Suppressor macrophage treated with lipopolysaccharide for 1 hour (primary cell): ENCODE measurements at regions not wholly inside any gene's neighbourhood (a gene's known extent, or its start where the extent isn't known, plus 50 kb on each side); places are given as distances from the start of the nearest gene placed in this dataset.

Experiments used
- DNase-seq, 3 donors: peaks; one replicate each; pipeline ENCODE4 v3.0.0-alpha.2; 2020 to 2022

DNA sequence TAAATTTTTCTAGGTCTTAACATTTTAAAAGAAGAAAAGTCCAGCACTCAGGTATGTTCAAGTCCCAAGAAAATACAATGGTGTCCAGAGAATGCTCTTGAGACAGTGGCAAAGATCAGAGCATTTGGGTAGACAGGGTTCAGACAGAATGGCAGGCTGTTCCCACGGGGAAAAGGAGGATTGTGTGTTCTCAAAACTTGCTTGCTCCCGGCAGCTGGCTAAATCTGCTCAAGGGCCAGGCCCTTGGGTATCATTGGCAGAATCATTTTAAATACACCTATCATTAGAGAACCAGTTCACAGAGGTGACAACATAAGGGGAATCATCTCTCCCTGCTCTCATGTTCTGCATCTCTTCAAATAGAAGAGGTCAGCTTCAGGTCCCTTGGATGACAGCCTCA is 456.3 kb downstream of the DTHD1 start:
- no peak for DNase-seq

DNA sequence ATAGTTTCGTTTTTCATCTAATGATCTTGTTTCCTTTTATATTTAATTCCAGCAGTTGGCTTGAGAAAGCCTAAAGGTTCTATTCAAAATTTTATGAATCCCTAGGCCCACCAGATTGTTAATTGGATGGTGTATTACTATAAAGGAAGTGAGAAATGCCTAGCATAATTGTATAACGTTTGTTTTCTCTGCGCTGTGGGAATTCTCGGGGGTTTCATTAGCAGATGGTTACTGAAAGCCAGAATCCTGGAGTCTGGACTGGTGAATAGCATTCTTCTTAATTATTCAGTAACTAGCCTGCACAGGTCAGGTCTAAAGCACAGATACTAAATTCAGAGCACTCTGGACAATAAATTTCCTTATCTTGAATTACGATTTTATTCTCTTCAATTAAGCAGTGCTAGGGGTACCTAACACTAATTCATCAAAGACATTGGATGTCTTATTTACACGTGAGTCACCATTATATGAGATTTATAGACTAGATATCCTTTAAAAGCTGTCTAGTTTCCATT is 459.4 kb downstream of the DTHD1 start:
- DNase-seq = no peak

DNA sequence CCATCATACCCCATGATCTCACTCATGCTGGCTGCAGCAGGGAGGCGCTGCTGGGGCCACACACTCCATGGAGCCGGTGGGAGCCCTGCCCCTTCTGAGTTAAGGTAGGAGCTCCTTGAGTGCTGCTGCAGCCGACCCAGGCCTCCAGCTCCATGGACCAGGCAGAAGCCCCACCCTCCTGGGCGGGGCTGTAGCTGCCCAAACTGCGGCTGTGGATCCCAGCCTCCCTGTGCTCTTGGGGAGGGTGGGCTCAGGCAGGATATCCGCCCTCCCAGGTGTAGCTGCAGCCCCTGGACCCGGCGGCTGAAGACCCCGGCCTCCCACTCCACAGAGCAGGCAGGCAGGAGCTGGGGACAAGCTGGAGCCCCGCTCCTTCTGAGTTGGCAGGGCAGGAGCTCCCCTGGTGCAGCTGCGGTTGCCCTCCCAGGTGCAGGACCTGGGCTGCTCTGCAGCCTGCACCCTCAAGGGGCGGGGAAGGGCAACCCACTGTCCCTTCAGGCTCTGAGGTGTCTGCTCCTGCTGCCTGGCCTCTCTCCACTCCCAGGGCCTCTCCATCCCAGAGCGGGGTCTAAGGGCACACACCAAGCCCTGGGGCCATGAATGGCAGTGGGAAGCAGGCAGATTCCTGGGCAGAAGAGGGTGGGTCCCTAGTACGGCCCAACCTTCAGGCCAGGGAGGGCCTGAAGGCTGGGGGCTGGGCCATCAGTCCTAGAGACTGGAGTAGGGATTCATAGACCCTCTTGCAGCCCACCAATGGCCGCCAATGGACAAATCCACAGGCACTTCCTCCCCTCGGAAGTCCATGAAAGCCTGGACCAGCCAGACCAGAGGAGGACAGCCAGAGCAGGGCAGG is 466.1 kb downstream of the DTHD1 start:
- no peak for DNase-seq

DNA sequence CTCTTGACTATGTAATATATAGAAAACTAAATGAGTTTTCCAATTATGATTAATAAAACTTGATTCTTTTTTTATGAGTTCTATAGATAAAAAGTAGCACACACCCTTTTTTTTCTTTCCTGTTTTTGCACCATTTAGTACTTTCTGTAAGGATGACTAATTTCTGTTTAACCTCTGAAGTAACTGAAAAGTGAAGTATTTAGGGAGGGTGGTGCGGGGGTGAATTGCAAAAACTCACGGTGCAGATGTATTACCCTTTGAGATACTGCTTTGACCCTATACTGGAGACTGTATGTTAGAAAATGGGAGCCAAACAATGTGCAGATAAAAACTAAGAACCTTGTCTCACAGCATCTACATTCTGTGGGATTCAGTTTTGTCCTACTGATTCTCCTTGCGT is 471.6 kb downstream of the DTHD1 start:
- DNase-seq = no peak

DNA sequence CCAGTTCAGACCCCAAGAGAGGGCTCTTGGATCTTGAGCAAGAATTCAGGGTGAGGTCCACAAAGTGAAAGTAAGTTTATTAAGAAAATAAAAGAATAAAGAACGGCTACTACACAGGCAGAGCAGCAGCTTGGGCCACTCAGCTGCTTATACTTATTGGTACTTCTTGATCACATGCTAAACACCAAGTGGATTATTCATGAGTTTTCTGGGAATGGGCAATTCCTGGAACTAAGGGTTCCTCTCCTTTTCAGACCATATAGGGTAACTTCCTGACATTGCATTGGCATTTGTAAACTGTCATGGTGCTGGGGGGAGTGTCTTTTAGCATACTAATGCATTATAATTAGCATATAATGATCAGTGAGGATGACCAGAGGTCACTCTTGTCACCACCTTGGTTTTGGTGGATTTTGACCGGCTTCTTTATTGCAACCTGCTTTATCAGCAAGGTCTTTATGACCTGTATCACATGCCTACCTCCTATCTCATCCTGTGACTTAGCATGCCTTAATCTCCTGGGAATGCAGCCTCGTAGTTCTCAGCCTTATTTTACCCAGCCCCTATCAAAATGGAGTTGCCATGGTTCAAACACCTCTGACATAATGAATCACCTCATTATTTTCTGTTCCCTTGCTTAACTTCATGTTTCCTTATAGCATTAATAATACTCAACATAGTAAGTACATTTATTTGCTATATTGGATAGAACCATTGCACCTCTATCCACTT is 476.3 kb downstream of the DTHD1 start:
- no peak for DNase-seq

DNA sequence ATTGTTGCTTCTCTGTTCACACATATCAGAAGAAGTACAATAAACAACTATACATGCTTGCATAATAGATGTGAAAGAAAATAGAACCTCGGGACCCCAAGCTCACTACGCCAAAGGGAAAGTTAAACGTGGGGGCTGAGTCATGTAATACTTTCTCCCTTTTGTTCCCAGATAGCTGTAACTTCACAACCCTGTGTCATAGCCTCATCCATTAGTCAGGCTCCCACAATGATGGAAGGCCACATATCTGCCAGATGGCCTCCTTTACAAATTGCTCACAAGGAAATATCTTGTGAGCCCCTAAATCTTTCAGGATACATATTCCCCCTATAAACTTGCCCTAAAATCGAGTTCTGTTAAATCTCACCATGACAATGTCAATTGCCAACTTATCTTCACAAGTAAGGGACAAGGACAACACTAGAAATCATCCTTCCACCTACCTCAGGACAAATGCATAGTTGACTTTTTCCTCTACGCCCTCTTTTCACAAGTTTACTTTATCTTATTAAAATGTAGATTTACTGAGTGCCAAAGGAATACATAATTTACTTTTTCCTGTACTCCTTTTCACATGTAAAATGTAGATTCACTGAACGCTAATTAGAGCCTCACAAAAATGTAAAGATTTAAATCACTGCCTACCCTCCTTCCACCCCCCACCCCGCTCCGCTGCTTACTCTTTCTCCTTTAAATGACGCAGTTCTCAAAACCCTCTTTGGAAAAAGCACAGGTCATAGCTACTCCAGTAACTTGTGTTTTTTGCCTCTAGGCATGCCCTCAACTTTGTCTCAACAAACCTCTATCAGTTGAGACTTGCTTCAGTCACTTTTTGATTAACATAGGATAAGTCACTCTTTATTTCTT is 477.1 kb downstream of the DTHD1 start:
- DNase-seq = no peak

DNA sequence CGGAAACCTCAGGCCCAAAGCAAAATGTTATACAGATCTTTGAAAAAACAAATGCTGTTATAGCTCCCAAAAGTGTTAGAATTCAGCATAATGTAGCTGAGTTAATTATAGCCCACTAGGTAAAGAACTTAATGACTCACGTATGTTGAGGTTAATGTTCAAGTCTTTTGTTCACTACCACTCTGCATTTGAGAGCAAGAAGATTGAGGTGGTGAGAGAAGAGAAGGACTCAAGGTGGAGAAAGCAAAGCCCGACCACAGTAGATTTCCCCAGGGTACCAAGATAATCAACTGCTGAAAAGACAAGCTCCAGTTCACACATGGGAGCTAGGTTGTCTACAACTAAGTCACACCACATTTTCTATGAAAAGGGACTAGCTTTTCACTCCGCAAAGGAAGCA is 480.2 kb downstream of the DTHD1 start:
- DNase-seq = no peak

DNA sequence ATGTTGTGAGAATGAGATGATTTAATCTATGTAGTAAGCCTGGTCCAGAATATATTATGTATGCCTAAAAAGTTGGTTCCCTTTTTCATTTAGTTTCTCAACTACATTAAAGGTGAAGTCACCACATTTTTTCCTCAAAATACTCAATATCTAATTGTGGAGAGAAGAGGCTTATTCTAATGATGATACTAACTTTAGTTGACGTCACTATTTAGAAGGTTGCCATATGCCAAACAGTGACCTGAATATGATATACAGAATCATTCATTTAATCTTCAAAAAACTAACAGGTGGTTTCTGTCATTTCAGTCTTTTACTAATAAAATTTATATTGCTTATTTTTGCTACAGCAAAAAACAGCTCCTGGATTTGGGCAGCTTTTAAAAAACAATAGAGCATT is 480.7 kb upstream of the NWD2 start:
- no peak for DNase-seq

DNA sequence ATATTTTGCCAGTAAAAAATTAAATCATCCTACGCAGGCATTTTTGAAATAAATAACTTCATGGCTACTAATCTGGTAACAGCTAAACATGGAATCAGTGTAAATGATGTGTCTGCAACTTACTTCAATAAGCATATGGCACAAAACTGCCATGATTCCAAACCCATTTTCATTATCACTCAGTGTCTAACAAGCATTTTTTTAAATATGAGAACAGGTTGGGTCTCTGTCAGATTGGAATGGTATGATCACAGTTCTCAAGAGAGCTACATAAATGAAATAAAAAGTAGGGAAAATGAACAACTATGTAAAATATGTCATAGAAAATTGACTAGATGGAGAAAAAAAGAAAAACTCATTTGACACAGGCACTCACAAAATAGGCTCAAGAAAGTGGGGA is 476.9 kb upstream of the NWD2 start:
- DNase-seq = no peak

DNA sequence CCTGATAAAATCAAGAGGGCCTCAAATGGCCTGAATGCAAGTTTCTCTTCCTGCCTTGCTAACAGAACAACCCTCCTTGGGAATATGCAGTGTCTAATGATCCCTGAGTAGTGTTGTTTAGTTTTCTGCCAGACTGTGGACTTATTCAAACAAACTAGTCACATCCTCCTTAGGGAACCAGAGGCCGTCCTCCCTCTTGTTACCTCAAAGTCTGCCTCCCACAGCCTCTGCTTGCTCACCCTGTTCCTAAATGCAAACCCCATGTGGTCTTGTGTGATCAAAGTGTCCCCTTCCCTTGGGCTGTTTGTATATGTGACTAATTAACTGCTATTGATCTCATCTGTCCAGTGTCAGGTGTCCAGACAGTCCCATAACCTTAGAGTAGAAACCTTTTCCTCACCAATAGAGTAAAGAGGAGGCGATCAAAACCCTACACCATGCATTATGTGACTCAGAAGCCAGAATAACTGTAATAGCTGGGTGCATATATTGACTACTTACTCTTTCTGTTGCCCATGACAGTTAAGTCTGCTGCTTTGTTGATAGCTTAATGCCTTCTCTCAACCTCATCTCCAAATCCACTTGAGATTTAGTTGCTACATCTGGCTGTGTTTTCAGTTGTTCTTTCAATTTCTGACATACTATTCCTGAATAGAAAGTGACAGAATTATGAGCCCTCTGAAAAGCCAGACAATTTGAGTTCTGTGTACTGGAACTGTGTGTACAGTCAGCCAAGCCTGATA is 473.0 kb upstream of the NWD2 start:
- DNase-seq = no peak

DNA sequence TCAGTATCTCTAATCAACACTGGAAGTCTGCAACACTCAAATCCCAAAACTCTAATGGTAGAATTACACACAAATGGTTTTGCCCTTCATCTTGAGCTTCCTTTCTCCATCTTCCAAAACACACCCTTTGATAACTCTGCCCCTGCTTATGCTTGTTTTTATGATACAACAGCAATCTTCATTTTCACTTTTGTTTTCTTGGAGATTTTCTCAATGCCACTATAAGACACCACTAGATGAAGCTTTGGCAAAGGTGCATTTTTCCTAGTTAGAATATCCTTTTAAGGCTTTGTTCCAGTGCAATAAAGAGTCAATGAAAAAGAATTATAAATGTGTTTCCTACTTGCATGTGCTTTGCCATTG is 472.4 kb upstream of the NWD2 start:
- no peak for DNase-seq

DNA sequence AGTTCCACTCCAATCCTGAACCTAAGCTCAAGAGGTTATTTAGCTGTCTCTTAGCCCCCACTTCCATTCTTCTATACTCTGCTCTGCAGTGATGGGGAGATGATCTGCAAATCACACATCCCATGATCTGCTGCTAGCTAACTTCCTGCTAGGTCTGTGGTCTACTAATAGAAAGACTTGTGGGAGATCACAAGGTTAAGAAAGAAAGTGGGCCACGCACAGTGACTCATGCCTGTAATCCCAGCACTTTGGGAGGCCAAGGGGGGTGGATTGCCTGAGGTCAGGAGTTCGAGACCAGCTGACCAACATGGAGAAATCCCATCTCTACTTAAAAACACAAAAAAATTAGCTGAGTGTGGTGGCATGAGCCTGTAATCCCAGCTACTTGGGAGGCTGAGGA is 471.1 kb upstream of the NWD2 start:
- DNase-seq = no peak

DNA sequence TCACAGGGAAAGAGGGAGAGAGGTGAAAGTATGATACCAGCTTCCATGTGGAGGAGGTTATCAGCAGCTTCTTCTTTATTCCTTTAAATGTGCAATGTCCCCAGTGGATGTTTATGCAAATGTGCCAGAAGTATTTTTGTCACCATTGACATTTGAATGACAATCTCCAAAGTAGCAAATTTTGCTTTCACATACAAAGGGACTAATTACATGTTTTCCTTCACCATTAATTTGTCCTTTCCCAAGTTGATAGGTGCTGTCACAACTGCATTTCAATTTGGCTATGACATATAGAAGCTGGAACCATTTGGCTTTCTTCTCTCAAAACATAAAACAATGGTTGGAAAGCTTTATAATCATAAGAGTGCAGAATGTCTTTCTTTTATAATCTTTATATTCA is 469.0 kb upstream of the NWD2 start:
- DNase-seq = no peak

DNA sequence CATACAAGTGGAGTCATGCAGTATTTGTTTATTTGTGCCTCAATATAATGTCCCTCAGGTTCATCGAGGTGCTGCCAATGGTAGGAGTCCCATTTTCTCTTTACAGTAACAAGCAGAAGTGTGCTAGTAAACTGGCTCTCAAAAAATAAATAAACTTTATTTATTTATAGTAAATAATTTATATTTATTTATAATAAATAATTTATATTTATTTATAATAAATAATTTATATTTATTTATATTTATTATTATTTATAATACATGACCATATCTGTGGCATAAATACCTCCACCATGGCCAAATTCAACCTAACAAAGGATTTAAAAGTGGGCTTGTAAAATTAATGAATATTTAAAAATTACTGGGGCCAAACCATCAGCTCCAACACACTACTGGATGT is 464.9 kb upstream of the NWD2 start:
- DNase-seq = no peak

DNA sequence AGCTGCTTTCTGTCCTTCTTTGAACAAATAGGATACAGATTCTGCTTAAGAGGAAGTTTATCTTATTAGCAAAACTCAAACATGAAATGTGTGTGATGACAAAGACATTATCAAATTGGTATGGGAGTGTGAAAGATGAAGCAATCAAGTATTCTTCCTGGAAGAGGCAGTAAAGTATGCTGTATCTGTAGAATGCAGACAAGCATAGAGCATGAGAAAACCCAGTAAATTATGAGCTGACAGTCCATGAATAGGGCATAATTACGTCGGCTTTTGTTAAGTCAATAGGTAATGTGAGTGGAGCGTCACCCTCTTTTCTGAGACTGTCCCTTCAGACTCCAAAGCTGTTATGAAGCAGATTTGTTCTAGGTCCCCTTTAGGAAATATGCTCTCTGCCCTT is 458.6 kb upstream of the NWD2 start:
- DNase-seq = no peak

DNA sequence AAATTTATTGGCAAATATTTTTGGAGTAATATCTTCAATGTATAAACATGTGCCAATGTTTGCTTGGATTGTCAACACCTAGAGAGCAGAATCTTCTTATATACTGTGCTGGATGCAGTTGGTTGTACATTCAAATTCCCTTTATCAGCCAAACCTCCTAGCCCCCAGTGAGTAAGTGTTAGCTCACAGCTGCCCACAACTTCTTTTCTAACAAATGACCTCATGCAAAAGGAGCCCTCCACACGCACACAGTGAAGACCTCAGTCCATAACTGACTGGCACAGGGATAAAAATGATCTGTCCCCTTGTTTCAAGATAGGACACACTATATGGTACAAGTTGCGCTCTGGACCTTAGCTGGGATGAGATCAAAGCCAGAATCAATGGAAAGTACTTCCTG is 458.0 kb upstream of the NWD2 start:
- no peak for DNase-seq

DNA sequence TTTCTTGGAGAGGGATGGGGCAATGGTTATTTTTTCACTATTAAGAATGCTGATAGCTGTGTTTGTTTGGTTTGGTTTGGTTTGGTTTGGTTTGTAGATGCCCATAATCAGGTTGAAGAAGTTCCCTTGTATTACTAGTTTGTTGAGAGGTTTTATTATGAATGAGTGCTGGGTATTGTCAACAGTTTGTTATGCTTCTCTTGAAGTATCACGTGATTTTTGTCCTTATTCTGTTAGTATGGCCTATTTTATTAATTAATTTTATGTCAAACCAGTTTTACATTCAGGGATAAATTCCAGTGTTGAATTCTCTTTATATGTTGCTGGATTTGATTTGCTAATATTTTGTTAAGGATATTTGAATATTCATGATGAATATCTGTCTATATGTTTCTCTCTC is 449.8 kb upstream of the NWD2 start:
- DNase-seq = no peak

DNA sequence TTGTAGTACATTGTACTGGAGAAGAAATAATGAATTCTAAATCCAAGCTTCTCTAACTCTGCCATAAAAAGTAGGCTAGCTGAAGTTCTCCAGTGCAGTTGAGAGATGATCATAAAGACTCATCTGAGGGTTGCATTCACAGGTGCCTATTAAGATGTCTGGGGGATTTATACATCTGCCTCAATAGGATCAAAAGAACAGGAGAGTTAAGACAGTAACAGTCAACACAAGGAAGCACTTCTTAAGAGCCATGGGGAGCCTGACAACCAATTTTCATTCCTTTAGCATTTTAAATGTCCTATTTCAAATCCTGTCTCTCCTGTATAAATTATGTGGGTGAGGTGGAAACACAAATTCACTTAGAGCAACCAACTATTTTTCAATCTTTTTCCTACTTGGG is 432.4 kb upstream of the NWD2 start:
- DNase-seq = no peak

DNA sequence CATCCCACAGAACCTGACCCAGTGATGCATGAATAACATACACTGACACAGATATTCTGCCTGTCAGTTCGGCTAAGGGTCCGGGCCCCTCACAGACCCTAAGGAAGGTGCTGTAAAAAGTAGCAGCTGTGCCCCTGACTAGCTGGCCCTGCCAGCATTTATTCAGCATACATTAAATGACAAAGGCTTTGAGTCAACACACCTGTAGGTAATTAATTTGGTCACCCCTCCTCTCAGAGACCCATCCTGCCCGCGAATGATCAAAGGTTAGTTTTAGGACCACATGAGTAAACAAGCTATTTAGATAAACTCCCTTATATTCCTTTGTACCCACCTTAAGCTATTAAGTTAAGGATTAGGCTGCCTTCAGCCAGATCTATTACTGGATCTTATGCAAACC is 429.0 kb upstream of the NWD2 start:
- DNase-seq = no peak

DNA sequence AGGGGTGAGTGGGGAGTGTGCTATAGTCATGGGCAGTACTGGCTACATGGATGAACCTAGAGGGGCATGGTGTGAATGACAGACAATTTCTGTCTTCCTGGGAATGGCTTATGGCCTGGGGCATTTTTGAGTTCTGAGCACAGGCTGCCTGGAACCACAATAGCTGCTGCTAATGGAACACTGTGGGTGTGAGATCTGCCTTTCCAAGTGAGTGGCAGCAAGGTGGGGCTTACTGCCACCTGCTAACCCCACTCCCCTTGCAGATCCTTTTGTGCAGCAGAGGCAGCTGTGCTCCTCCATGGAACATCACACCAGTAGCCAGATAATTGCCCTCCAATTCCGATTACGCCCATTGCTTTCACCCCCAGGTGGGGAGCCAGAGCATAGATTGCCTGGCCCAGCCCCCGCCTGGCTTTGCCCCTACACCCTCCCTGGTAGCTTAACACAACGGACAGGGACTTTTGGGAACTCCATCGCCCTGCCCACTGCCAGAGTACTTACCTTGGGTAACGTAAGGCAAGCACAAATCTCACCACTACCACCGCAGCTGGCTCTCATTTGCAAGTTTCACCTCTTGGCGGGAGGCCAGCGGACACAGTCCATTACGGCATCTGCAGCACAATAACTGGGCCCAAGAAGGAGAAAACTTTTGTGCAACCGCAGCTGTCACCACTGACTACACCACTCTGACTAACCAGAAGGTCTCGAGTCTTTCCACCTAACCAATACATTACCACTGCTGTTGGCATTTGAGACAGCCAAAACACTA is 421.2 kb upstream of the NWD2 start:
- no peak for DNase-seq

DNA sequence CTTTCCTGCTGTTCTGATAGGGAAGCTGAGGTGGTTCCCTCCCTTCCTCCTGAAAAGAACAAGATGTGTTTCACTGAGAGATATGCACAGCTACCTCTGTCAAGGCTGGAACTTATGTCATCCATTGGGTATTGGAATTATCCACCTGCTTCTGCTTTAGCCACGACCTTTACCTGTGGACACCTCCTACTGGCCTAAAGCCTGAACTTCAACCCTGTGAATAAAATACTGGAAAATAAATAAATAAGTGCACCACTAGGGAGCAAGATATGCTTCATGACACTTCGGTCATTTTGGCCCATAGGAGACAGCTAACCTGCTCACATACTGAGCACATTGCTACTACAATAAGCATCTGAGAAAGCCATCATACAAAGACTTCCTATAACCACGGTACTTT is 419.9 kb upstream of the NWD2 start:
- DNase-seq = no peak

DNA sequence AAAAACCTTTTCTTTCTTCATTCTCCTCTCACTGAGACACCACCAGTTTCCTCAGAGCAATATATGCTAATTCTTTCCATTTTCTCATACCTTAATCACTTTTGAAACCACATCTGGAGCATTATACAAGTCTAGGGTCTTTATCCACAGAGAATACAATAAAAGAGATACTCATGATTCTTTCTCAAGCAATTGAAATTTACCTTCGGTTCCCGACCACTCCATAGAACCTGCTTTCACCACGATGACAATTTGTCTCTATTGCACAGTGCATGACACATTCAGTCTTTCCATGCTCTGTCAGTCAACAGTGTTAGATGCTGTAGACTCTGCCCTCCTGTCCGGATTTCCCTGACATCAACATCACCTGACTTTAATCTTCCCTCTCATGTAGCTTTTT is 409.3 kb upstream of the NWD2 start:
- DNase-seq = no peak
